GM21529 (cell line): ENCODE measurements at regions not wholly inside any gene's neighbourhood (a gene's known extent, or its start where the extent isn't known, plus 50 kb on each side); places are given as distances from the start of the nearest gene placed in this dataset.
"Not testable (repeated sequence)": the region's sequence is repeated elsewhere in the genome, so short reads cannot be mapped to it uniquely, and the experiment has no call there.

Experiments
- ATAC-seq: cut with Tn5 transposase; IDR thresholded peaks from one replicate; pipeline ENCODE4 v1.9.1; 2021; ENCODE audit not compliant: unreplicated experiment

DNA sequence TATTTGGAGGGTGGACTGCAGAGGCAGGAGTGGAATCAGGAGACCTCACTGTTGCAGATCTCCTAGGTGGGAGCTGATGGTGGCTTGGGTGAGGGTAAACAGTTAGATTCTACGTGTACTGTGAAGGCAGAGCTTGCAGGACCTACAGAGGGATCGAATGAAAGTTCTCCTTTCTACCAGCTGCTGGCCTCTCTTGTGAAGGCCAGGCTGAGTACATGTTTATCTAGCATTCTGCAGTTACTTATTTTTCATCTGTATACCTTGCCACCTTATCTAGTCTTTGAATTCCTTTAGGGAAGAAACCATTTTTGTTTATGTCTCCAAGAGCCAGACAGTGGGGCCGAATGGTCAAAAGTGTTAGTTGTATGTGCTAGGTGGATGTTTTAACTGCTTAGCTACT is 57.6 kb downstream of the PTTG1 start:
- no peak for ATAC-seq

DNA sequence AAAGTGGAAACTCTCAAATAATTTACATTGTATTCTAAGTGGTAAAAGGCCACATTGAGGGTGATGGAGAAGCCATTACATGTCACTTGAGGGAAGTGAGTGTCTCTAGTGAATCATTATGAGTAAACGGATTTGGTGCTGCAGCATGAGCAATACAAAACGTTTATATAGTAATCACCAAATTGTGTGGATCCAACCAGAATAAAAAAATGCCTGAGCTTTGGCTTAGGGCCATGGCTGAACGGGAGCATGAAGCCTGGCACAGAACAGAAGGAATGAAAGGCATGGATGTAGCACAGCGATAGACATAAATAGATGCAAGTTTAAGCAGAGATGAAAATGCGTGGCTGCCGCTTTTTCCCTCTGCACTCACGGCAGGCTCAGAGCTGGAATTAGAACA is 58.3 kb downstream of the PTTG1 start:
- no peak for ATAC-seq

DNA sequence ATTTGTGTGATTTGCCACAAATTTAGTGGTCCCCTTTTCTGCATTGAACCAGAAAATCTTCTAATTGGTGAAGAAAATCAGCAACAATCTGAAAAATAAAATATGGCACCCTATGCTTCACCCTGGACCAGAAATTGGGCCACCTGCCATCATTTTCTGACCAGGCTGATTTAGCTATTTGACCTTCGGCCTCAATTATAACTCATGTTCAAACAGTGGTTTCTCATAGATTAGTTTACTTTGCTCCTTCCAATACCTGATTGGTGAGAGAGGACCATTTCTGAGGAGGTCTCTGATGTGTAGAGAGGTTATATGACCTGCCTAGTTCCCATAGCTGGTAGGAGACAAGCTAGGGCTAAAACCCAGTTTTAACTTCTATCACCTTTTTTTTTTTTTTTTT is 59.0 kb downstream of the PTTG1 start:
- ATAC-seq, result no peak

DNA sequence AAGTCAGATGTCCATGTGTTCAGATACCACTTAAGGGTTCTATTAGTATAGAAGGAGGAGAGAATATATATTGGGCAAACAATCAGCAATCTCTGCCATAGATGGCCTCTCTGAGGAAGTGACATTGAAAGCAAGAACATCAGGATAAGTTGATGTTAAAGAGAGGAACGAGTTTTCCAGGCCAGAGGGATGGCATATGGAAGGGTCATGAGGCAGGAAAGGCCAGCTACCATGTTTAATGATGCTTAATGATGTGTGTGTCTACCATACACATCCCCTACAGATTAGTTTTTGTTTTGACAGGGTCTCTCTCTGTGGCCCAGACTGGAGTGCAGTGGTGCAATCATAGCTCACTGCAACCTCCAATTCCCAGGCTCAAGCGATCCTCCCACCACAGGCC is 63.0 kb downstream of the PTTG1 start:
- ATAC-seq, result no peak

DNA sequence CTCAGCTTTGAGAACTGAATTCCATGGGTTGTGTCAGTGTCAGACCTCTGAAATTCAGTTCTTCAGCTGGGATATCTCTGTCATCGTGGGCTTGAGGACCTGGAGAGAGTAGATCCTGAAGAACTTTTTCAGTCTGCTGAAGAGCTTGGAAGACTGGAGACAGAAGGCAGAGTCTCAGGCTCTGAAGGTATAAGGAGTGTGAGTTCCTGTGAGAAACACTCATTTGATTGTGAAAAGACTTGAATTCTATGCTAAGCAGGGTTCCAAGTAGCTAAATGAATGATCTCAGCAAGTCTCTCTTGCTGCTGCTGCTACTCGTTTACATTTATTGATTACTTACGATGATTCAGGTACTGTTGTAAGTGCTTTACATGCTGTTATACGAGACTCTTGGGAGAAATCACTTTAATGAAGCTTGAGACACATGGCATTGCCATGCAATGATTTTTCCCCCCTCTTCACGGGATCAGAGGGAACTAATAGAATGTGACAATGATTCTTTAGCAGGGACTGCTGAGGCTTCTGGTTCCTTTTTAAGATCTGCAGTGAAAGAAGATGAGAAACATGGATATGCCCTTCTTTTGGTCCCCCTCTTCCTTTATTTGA is 63.8 kb downstream of the PTTG1 start:
- no peak for ATAC-seq

DNA sequence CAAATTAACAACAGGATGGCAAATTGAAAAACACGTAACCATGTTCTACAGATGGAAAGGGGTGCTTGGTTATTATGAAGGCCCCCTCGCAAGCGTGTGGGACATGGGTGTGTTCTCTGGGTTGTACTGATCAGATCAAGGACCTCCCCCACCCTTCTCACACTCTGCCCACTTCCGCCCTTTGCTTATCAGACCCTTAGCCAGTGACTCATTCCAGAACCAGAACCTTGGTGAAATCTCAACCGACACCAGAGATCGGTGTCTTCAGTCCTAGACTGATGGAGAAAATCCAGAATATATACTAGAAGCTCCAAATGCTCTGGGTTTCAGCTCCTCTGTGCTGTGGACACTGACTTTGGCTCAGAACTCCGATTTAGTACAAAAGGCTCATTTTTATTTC is 64.9 kb downstream of the PTTG1 start:
- peak; percentile 40 for ATAC-seq

DNA sequence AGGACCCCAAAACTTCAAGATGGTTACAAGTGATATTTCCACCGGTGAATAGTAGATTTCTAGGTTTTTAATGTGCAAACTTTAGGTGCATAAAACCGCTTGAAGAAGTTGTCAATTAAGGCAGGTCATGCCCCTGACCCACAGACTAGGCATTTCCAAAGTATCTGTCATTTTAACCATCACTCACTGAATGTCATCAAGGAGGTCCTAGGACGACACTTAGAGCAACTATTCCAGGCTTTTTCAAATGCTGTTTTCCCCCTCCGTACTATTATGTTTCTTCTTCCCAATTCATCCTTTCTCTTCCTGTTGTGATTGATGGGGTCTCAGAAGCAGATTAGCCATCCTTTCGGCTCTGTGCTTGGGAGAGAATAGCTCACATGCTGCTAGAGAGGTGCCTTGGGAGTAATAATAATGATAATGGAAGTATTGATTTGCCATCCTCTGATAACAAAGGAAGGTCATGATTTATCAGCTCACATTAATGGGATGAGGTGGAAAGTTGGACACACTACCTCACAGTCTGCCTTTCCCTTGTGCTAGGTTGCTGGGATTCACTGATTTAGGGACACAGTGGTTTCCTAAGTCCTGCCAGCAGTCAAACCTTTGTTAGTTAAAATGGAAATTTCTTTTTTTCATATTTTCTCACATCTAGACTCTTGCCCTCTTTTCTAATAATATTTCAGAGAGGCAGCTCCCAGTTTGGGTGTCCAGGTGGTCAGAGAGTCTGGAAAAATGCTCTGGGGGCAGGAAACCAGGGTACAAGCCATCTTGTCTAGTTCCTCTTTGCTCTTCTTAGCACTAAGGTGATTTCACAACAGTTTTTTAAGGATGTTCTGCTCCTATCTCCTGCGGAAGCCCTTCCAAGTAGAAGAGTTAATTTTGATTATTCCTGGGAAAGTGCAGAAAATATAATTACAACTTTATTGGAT is 67.0 kb downstream of the PTTG1 start:
- no peak for ATAC-seq

DNA sequence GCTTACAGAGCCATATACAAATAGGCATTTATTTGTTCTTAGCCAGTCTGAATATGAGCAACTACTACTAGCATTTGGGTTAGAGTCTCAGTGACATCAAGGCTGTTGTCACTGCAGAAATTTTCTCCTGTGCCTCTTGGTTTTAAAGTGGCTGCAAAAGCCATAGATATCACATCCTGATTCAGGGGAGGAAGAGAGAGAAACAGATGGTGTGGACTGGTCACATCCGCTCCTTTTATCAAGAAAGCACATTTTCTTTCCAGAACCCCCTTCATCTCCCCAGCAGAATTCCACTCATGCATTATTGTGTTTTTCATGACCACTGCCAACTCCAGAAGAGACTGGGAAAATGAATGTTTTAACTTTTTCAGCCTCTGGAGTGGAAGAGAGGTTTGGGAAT is 69.8 kb downstream of the PTTG1 start:
- no peak for ATAC-seq

DNA sequence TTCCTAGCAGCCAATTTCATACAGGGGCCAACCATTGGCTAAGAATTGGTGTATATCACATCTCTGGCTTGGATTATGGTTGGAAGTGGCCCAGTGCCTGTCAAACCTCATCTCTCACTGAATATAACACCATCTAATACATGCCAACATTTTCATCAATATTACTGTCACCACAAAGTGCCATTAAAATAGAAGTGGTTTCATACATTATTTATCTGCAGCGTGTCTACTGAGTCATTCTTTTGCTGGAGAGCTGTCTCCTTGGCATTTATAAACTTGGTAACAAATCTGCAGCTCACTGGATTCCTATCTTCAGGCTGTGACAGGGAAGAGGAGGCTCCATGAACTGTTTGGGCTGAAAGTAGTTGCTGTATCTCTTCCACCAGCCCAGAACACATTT is 70.9 kb downstream of the PTTG1 start:
- ATAC-seq, result no peak

DNA sequence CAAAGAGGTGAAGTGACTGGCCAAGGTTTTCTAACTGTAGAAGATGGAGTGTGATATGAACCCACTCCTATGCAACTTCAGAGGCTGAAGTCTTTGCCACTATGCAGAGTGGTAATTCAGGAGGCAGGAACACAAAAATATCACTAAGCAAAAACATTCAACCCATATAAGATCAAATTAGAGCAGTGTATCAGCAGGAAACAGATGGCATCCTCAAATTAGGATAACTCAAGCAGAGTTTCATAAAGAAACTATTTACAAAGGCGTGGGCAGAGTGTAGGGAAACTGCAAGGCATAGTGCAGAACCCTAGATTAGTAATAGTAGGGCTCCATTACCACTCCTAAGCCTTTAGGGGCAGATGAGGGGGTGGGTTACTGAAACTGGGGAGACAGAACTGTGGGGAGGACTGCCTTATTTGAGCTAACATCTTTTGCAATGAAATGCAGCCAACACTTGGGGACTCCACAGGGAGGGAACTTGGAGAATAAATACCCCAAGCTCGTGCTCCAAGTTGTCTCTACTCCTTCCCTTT is 72.2 kb downstream of the PTTG1 start:
- ATAC-seq, result no peak

DNA sequence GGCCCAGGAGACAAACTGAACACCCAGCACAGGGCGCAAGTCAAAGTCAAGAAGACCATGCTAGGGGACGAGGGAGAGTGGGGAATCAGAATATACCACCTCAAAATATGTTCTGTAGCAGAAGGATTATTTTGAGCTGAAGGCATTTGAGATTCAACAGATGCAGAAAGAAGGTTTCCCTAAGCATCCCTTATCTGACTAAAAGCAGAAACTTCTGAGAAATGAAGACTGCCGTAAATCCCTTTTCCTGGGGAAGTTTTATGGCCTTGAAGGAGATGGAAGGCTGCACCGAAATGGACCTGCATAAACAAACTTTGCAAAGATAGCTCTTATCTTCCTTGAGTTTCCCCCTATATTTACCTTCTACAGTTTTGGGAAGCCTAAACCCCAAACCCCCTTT is 72.8 kb downstream of the PTTG1 start:
- no peak for ATAC-seq

DNA sequence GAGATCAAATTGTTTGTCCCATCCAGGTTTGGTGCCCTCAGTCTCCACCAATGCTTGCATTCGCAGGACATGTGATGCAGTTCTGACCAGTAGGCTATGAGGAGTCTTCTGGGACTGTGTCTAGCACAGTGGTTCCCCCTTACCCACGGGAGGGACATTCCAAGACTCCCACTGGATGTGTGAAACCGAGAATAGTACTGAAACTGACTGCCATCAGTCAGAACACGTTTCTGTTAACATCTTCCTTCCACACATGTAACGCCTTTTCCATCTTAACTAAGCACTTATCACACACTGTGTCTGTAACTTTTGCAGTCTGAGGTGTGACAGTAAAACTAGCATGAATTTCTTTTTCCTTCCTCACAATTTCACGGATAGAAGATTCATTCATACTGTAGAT is 74.7 kb downstream of the PTTG1 start:
- peak; percentile 50 for ATAC-seq

DNA sequence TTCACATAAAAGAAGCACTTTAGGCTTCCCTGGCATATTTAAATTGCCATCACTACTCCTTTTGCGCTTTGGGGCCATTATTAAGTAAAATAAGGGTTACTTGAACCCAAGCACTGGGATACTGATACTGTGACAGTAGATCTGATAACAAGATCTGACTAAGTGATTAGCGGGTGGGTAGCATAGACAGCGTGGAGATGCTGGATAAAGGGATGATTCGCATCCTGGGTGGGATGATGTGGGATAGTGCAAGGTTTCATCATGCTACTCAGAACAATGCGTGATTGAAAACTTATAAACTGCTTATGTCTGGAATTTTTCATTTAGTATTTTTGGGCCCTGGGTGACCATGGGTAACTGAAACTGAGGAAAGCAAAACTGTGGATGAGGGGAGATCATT is 75.1 kb downstream of the PTTG1 start:
- no peak for ATAC-seq

DNA sequence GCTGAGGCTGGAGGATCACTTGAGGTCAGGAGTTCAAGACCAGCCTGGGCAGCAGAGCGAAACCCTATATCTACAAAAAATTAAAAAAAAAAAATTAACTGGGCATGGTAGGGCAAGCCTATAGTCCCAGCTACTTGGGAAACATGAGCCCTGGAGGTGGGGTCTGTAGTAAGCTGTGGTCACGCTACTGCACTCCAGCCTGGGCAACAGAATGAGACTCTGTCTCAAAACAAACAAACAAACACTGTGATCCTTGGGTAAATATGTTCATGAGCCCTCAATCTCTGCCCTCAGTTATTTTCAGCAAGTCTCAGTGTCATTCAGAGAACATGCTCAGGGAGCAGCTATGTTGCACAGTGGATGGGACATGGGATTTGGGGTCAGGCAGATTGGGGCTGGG is 76.2 kb downstream of the PTTG1 start:
- ATAC-seq, result no peak

DNA sequence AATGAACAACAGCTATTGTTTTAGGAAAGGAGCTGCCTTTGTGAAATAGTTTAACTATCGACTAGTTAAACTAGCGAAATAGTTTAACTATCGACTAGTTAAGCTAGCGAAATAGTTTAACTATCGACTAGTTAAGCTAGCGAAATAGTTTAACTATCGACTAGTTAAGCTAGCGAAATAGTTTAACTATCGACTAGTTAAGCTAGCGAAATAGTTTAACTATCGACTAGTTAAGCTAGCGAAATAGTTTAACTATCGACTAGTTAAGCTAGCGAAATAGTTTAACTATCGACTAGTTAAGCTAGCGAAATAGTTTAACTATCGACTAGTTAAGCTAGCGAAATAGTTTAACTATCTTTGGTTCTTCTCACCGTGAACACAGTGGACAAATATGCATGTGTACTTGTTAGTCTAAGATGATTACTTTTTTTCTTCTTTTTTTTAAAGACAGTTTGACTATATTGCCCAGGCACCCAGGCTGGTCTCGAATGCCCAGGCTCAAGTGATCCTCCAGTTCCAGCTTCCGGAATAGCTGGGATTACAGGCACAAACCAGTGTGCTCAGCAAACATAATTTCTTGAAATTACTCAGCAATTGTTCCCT is 76.9 kb downstream of the PTTG1 start:
- not testable (repeated sequence) for ATAC-seq

DNA sequence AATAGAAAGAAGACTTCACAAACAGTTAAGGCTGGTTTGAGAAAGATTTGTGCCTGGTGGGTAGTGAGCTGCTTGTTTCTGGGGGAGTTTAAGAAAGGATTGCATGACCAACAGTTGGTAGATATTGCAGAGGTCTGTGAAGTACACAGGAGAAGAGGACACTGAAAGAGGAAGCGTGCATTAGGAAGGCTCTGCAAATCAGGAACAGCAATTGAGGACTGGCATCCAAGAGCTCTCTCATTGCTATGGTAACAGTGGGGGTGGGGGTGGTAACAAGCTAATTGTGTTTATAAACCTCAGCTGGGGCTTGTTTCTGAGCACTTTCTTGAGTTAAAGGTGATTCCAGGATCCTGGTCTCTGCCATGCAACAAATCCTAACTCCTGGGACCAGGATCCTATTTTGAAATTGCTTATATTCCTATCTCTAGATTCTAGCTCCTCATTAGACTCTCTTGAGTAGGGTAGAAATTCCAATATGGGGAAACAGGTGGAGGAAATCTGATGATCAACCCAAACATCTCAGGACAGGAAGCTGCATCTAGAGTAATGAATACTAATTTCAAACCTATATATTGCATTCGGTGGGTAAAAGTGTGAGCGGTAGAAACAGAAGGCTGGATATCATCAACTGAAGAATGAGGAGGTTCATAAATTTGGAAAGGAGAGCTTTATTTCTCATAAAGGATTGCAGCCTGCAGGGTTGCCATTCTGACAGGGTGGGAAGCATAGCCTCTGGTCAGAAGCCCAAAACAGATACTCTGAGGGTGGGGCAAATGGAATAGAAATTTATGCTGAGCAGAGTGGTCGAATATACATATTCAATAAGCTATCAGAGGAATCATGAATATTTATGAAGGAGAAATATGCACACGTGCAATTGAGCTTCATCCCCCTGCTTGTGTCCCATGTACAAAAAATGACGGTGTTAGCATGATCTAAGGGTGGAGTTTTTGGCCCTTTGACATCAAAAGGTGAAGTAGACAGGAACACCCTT is 79.4 kb downstream of the PTTG1 start:
- peak; percentile 40 for ATAC-seq

DNA sequence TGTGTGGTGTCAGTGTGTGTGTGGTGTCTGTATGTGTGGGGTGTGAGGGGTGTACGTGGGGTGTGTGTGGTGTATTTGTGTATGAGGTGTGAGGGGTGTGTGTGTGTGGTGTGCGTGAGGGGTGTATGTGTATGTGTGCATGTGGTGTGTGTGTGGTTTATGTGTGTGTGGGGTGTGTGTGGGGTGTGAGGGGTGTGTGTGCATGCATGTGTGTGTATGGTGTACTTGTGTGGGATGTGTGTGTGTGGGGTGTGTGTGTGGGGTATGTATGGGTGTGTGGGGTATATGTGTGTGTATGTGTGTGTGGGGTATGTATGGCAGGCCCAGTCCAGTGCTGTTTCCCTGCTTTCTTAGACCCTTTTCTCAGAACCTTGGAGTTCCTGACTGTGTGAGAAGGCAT is 83.3 kb downstream of the PTTG1 start:
- ATAC-seq, result no peak

DNA sequence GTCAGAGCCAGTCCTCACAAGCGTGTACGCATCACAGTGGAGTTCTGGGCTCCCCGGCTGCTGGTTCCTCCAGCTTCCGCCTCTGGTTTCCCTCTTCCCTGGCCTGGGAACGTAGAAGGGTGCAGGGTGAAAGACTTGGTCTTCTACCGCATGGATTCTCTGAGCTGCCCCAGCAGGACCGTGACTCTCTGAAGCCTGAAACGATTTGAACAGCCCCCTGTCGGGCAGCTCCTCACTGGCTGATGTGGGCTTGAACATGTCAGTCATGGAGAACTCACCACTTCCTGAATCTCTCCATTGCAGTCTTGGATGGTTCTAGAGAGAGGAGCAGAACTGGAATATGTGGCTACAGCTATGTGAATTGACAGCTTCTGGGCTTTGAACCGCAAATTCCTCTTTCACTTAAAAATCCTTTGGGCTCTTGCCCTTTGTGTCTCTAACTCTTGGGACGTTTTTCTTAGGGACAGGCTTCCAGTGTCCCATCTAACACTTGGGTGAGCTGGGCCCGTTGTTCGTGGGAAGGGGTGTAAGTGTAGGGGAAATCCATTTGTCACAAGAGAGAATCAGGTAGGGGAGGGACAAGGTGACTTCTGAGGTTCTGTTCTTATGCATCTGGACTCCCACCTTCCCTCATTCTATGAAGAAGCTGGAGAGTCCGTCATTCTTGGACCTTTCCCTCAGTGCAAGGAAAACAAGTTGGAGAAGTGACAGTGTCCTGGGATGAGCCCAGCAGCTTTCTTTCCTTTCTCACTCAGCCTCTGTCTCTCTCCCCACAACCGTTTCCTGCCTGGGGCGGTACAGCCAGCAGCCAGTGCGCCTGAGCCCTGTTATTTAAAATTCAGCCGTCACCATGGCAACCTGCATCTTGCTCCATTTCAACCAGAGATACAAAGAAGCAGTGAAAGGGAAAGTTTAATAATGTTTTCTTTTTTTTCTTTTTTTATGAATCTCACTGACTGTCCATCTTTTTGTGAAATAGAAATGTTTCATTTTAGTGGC is 84.7 kb downstream of the PTTG1 start:
- peak; percentile 84 for ATAC-seq

DNA sequence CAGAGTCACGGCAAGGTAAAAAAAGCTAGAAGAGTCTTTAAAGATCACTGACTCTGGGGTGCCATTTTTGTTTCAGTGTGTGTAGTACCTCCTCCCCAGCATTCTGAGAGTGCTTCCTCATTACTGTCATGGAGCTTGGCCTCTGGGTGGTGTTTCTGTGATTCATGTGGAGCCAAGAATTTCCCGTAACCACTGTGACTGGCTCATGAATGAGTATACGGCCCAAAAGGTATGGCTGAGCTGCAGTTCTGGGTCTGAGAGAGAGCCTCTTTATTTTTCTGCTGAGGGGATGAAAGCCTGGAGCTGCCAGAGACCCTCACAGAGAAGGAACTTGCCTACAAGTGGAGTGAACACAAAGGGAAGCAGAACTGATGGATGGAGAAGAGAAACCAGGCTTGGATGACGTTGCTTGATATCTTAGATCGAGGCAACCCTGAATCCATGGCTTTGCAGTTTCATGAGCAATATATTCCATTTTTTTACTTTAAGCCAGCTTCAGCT is 85.6 kb downstream of the PTTG1 start:
- ATAC-seq, result peak; percentile 39
